ENCODE measurements at regions not wholly inside any gene's neighbourhood (a gene's known extent, or its start where the extent isn't known, plus 50 kb on each side); places are given as distances from the start of the nearest gene placed in this dataset.

DNA sequence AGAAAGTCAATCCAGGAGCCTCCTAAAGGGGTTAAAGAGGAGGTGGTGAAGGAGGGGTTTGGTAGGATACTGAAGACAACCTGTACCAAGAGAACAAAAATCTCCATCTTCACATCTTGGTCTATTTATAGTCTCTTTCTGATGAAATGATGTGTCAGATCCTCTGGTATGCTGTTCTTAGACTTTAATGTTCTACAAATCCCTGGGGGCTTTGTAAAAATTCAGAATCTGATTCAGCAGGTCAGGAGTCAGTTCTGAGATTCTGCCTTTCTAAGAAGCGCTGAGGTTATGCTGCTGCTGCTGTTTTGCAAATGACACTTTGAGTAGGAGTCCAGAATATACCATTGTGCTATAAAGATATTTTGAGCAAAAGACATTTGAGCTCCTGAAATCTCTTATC lies 172.9 kb upstream of the GLRA2 start:
- no peak for TF ChIP-seq POLR2AphosphoS5 (IDR thresholded peaks at IDR 0.05; ENCODE audit: borderline replicate concordance, low read depth, low read length)
- no peak for TF ChIP-seq EZH2 (IDR thresholded peaks at IDR 0.05)
